Epithelial cell of esophagus (primary cell): ENCODE measurements at regions not wholly inside any gene's neighbourhood (a gene's known extent, or its start where the extent isn't known, plus 50 kb on each side); places are given as distances from the start of the nearest gene placed in this dataset.

Experiments
- DNase-seq: peaks from one replicate; pipeline ENCODE4 v3.0.0; 2010; ENCODE audit warnings: low read depth
- H3K4me3 ChIP-seq: 2 replicates; pipeline ENCODE4 v1.5.1; 2011; ENCODE audit warnings: mild to moderate bottlenecking, low read length, control low read depth
- CTCF ChIP-seq: IDR thresholded peaks from 2 replicates; pipeline ENCODE4 v1.5.1; 2011; ENCODE audit warnings: low read depth, mild to moderate bottlenecking, low read length, control low read depth, inconsistent platforms; ENCODE audit not compliant: insufficient read depth; ENCODE audit errors: missing control alignments

- DNase-seq, result no peak
- TF ChIP-seq CTCF, result no peak
Measured at GRCh38 chr9:118268046-118268445, 563.8 kb downstream of the TLR4 start.

GRCh38 chr9:118269623-118270022 lies 565.4 kb downstream of the TLR4 start:
- H3K4me3 ChIP-seq, result no peak overlapping the region
- no peak for DNase-seq
- no peak for TF ChIP-seq CTCF

More at GRCh38 chr9:118268046-118268445, 563.8 kb downstream of the TLR4 start:
- H3K4me3 ChIP-seq, result no peak overlapping the region

- TF ChIP-seq CTCF, result no peak
- H3K4me3 ChIP-seq, result no peak overlapping the region
- no peak for DNase-seq
Measured at GRCh38 chr9:118271331-118271730, 567.1 kb downstream of the TLR4 start.

- no peak overlapping the region for H3K4me3 ChIP-seq
- peak; percentile 2 for DNase-seq
- no peak for TF ChIP-seq CTCF
Measured at GRCh38 chr9:118271936-118272335, 567.7 kb downstream of the TLR4 start.

GRCh38 chr9:118273048-118273447 lies 568.8 kb downstream of the TLR4 start:
- H3K4me3 ChIP-seq, result no peak overlapping the region
- no peak for TF ChIP-seq CTCF
- DNase-seq, result no peak

- no peak for TF ChIP-seq CTCF
- no peak overlapping the region for H3K4me3 ChIP-seq
- no peak for DNase-seq
Measured at GRCh38 chr9:118276784-118277183, 572.6 kb downstream of the TLR4 start.

GRCh38 chr9:118281772-118282171 lies 577.6 kb downstream of the TLR4 start:
- TF ChIP-seq CTCF, result no peak
- DNase-seq, result no peak
- no peak overlapping the region for H3K4me3 ChIP-seq
